ENCODE measurements at regions not wholly inside any gene's neighbourhood (a gene's known extent, or its start where the extent isn't known, plus 50 kb on each side); places are given as distances from the start of the nearest gene placed in this dataset.

DNA sequence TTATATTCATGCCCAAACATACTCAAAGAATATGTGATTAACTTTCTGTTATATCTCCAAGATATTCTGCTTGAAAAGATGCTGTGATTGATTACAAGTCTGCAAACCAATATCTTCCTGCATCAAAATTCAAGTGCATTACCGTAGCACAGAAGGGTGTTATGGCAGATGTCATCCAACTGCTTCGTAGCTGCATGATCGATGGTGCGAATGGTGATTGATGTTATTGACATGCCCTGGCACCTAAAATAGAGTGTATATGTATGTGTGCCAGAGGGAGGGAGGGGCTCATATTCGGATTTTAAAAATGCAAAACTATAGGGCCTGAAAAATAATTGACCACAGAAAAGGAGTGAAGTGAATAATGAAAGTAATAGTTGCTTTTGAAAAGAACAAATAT lies 882.1 kb upstream of the NUDT12 start:
- Histone ChIP-seq H3K27ac (no peak overlapping the region), H3K36me3 (no peaks in the 10 kb centered on the region), H3K4me1 (ENCODE audit: control insufficient read depth in 1 of 2, insufficient read depth in 1 of 2, low read depth in 1 of 2, low read length in 1 of 2) (no peaks in the 10 kb centered on the region), H3K4me3 (ENCODE audit: low read depth in 1 of 2, low read length in 1 of 2) (no peak overlapping the region), H3K27me3 (no peaks in the 10 kb centered on the region), H3K9me3 (no peaks in the 10 kb centered on the region)
- TF ChIP-seq, protein P1, sequence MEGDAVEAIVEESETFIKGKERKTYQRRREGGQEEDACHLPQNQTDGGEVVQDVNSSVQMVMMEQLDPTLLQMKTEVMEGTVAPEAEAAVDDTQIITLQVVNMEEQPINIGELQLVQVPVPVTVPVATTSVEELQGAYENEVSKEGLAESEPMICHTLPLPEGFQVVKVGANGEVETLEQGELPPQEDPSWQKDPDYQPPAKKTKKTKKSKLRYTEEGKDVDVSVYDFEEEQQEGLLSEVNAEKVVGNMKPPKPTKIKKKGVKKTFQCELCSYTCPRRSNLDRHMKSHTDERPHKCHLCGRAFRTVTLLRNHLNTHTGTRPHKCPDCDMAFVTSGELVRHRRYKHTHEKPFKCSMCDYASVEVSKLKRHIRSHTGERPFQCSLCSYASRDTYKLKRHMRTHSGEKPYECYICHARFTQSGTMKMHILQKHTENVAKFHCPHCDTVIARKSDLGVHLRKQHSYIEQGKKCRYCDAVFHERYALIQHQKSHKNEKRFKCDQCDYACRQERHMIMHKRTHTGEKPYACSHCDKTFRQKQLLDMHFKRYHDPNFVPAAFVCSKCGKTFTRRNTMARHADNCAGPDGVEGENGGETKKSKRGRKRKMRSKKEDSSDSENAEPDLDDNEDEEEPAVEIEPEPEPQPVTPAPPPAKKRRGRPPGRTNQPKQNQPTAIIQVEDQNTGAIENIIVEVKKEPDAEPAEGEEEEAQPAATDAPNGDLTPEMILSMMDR (IDR thresholded peaks at IDR 0.05), result no peak

DNA sequence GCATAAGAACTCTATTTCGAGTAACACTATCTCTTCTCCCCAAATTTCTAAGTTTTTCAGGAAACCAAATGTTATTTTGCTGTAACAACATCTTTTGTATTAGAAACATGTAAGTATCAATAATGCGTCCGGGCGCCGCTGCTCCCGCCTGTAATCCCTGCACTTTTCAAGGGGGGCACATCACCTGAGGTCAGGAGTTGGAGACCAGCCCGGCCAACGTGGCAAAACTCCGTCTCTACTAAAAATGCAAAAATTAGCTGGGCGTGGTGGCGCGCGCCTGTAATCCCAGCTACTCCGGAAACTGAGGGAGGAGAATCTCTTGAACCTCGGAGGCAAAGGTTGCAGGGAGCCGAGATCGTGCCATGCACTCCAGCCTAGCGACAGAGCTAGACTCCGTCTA lies 881.1 kb upstream of the NUDT12 start:
- Histone ChIP-seq H3K9me3 (no peaks in the 10 kb centered on the region), H3K36me3 (no peaks in the 10 kb centered on the region), H3K27me3 (no peaks in the 10 kb centered on the region), H3K27ac (no peak overlapping the region), H3K4me3 (ENCODE audit: low read depth in 1 of 2, low read length in 1 of 2) (no peak overlapping the region), H3K4me1 (ENCODE audit: control insufficient read depth in 1 of 2, insufficient read depth in 1 of 2, low read depth in 1 of 2, low read length in 1 of 2) (no peaks in the 10 kb centered on the region)
- TF ChIP-seq, protein P1 (IDR thresholded peaks at IDR 0.05), result no peak

DNA sequence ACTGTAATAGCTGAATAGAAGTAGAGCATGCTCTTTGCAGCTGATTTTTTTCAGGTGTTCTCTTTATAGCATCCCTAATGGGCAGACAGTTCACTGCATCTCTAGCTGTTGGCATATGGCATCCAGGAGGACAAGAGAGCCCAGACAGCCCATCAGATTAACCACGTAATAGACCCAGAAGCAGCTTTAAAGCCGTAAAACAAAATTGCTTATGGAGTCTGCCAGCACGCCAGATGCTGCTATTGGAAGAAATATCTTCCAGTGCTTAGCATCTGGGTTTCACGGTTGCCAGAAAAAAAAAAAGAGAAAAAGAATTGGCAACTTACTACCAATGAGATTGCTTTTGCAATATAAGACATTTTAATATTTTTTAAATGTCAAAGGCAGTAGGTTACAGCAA lies 869.4 kb upstream of the NUDT12 start:
- Histone ChIP-seq H3K27ac (no peak overlapping the region), H3K36me3 (no peaks in the 10 kb centered on the region), H3K9me3 (no peaks in the 10 kb centered on the region), H3K27me3 (no peaks in the 10 kb centered on the region), H3K4me1 (ENCODE audit: control insufficient read depth in 1 of 2, insufficient read depth in 1 of 2, low read depth in 1 of 2, low read length in 1 of 2) (no peaks in the 10 kb centered on the region), H3K4me3 (ENCODE audit: low read depth in 1 of 2, low read length in 1 of 2) (no peak overlapping the region)
- TF ChIP-seq, protein P1 (IDR thresholded peaks at IDR 0.05), result no peak

DNA sequence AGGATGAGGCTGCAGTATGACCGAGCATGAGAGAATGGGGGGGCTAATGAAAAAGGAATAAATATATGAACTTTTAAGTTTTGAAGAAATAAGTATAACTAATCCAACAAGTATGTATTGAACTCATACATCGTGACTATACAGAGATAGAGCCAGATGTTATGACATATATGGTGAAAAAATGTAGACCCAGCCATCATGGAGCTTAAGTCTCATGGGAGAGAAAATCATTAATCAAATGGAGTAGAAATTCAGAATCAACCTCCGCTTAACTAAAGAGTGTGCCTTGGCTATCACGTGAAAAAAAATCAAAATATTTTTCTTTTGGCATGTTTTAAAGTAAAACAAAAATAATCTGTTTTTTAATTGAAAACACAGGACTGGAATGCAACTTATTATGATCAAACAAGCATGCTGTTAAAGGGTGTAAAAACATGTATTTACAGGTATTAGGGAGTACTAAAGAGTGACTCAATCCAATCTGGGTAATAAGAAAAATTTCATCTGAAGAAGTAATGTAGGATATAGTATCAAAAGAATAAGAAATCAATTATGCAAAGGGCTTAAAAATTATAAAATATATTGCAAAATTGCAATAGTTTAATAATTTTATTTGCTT lies 868.5 kb upstream of the NUDT12 start:
- Histone ChIP-seq H3K36me3 (no peaks in the 10 kb centered on the region), H3K9me3 (no peaks in the 10 kb centered on the region), H3K27ac (no peak overlapping the region), H3K4me3 (ENCODE audit: low read depth in 1 of 2, low read length in 1 of 2) (no peak overlapping the region), H3K4me1 (ENCODE audit: control insufficient read depth in 1 of 2, insufficient read depth in 1 of 2, low read depth in 1 of 2, low read length in 1 of 2) (no peaks in the 10 kb centered on the region), H3K27me3 (no peaks in the 10 kb centered on the region)
- TF ChIP-seq, protein P1 (IDR thresholded peaks at IDR 0.05), result no peak

DNA sequence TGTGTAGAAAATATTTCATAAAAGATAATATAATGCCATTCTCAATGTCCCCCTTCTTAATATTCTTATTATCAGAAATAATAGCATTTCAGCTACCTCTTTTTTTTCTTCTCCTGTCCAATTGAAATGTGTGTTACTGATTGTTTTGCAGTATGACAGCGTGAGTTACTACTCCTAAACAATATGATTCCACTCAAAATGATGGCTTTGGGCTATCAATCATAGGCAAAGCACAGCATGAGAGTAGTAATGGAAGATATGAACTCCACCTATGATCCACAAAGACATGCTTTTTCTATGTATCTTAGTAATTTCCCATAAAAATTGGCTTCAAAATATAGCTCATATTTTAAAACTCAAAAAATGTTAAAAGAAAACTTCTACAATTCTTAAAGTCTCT lies 867.3 kb upstream of the NUDT12 start:
- no peaks in the 10 kb centered on the region for H3K36me3 ChIP-seq
- no peaks in the 10 kb centered on the region for H3K9me3 ChIP-seq
- H3K27ac ChIP-seq, result no peak overlapping the region
- H3K4me1 ChIP-seq (ENCODE audit: control insufficient read depth in 1 of 2, insufficient read depth in 1 of 2, low read depth in 1 of 2, low read length in 1 of 2), result no peaks in the 10 kb centered on the region
- H3K27me3 ChIP-seq, result no peaks in the 10 kb centered on the region
- TF ChIP-seq, protein P1 (IDR thresholded peaks at IDR 0.05), result no peak
- no peak overlapping the region for H3K4me3 ChIP-seq (ENCODE audit: low read depth in 1 of 2, low read length in 1 of 2)

DNA sequence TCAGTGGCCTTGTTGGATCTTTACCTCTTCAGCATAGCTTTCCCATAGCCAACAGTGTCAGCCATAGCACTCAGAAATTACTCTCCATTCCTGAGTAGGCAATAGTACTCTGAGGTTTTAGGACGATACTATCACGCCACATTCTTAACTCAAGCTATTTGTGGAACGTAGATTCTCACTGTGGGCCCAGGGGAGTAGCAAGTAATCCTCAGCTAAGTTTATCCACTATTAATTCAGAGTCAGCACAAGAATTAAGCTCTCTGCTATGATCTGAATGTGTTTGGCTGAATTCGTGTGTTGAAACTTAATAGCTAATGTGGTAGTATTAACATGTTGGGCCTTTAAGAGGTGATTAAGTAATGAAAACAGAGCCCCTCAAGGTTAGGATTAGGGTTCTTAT lies 858.8 kb upstream of the NUDT12 start:
- TF ChIP-seq, protein P1 (IDR thresholded peaks at IDR 0.05), result no peak
- Histone ChIP-seq H3K27ac (no peak overlapping the region), H3K4me3 (ENCODE audit: low read depth in 1 of 2, low read length in 1 of 2) (no peak overlapping the region), H3K9me3 (no peaks in the 10 kb centered on the region), H3K36me3 (no peaks in the 10 kb centered on the region), H3K27me3 (no peaks in the 10 kb centered on the region), H3K4me1 (ENCODE audit: control insufficient read depth in 1 of 2, insufficient read depth in 1 of 2, low read depth in 1 of 2, low read length in 1 of 2) (no peaks in the 10 kb centered on the region)

Measured in neutrophil (primary cell).